ENCODE measurements at regions not wholly inside any gene's neighbourhood (a gene's known extent, or its start where the extent isn't known, plus 50 kb on each side); places are given as distances from the start of the nearest gene placed in this dataset.

- Histone ChIP-seq H3K27ac (replicated peaks) (no peak overlapping the region), H3K27me3 (ENCODE audit: insufficient read depth, poor library complexity, severe bottlenecking) (no peaks in the 10 kb centered on the region), H3K4me3 (replicated peaks; ENCODE audit: insufficient read depth, low read length) (no peak overlapping the region)
- TF ChIP-seq REST (IDR thresholded peaks at IDR 0.05; ENCODE audit: insufficient replicate concordance, low read depth) (no peak), POLR2AphosphoS5 (IDR thresholded peaks at IDR 0.05; ENCODE audit: low read depth) (no peak), CTCF (IDR thresholded peaks at IDR 0.05; ENCODE audit: insufficient read depth, low read length) (no peak), GABPA (IDR thresholded peaks at IDR 0.05; ENCODE audit: low read depth) (no peak)
- no peak for DNase-seq (ENCODE audit: low read depth in 1 of 2, low spot score in 1 of 2)
These were observed 193.9 kb downstream of the PHLDA1 start for GRCh38 chr12:75837700-75838099.

GRCh38 chr12:75836533-75836932, 195.0 kb downstream of the PHLDA1 start:
- Histone ChIP-seq H3K4me3 (replicated peaks; ENCODE audit: insufficient read depth, low read length) (no peak overlapping the region), H3K27me3 (ENCODE audit: insufficient read depth, poor library complexity, severe bottlenecking) (no peaks in the 10 kb centered on the region)
- TF ChIP-seq GABPA (IDR thresholded peaks at IDR 0.05; ENCODE audit: low read depth) (no peak), REST (IDR thresholded peaks at IDR 0.05; ENCODE audit: insufficient replicate concordance, low read depth) (no peak), CTCF (IDR thresholded peaks at IDR 0.05; ENCODE audit: insufficient read depth, low read length) (no peak), SPI1 (IDR thresholded peaks at IDR 0.05; ENCODE audit: borderline replicate concordance, low read depth) (no peak), POLR2AphosphoS5 (IDR thresholded peaks at IDR 0.05; ENCODE audit: low read depth) (no peak)

GRCh38 chr12:75834591-75834990, 197.0 kb downstream of the PHLDA1 start:
- no peak for DNase-seq (ENCODE audit: low read depth in 1 of 2, low spot score in 1 of 2)
- TF ChIP-seq GABPA (IDR thresholded peaks at IDR 0.05; ENCODE audit: low read depth) (no peak), POLR2AphosphoS5 (IDR thresholded peaks at IDR 0.05; ENCODE audit: low read depth) (no peak), SPI1 (IDR thresholded peaks at IDR 0.05; ENCODE audit: borderline replicate concordance, low read depth) (no peak), CTCF (IDR thresholded peaks at IDR 0.05; ENCODE audit: insufficient read depth, low read length) (no peak), REST (IDR thresholded peaks at IDR 0.05; ENCODE audit: insufficient replicate concordance, low read depth) (no peak)
- H3K4me3 ChIP-seq (replicated peaks; ENCODE audit: insufficient read depth, low read length), result no peak overlapping the region
- no peaks in the 10 kb centered on the region for H3K27me3 ChIP-seq (ENCODE audit: insufficient read depth, poor library complexity, severe bottlenecking)
- no peak overlapping the region for H3K27ac ChIP-seq (replicated peaks)

More at GRCh38 chr12:75836533-75836932, 195.0 kb downstream of the PHLDA1 start:
- no peak for DNase-seq (ENCODE audit: low read depth in 1 of 2, low spot score in 1 of 2)
- H3K27ac ChIP-seq (replicated peaks), result no peak overlapping the region
